22Rv1 (cell line): ENCODE measurements at regions not wholly inside any gene's neighbourhood (a gene's known extent, or its start where the extent isn't known, plus 50 kb on each side); places are given as distances from the start of the nearest gene placed in this dataset.

Experiments used
- ZFX ChIP-seq: fragments of 450-650 bp; IDR thresholded peaks from 2 replicates; pipeline ENCODE4 v1.6.1; 2017; ENCODE audit warnings: antibody characterized with exemption, borderline replicate concordance
- TF ChIP-seq, protein P1 (sequence below): fragments of 450-650 bp; IDR thresholded peaks from 2 replicates; pipeline ENCODE4 v1.5.1; 2017; ENCODE audit warnings: mild to moderate bottlenecking

DNA sequence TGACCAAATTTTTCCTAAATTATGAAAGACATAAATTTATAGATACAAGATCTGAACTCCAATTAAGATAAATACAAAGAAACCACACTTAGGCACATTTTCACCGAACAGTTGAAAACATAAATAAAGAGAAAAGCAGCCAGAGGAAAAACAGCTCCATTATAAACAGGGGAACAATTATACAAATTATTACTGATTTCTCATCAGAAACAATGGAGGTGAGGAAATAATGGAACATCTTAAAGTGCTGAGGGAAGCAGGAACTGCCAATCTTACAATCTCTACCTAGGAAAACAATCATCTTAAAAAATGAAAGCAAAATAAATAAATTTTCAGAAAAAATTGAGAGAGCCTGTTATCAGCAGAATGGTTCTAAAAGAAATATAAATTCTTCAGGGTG, 234.4 kb upstream of the PMFBP1 start:
- TF ChIP-seq, protein P1, sequence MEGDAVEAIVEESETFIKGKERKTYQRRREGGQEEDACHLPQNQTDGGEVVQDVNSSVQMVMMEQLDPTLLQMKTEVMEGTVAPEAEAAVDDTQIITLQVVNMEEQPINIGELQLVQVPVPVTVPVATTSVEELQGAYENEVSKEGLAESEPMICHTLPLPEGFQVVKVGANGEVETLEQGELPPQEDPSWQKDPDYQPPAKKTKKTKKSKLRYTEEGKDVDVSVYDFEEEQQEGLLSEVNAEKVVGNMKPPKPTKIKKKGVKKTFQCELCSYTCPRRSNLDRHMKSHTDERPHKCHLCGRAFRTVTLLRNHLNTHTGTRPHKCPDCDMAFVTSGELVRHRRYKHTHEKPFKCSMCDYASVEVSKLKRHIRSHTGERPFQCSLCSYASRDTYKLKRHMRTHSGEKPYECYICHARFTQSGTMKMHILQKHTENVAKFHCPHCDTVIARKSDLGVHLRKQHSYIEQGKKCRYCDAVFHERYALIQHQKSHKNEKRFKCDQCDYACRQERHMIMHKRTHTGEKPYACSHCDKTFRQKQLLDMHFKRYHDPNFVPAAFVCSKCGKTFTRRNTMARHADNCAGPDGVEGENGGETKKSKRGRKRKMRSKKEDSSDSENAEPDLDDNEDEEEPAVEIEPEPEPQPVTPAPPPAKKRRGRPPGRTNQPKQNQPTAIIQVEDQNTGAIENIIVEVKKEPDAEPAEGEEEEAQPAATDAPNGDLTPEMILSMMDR = no peak
- TF ChIP-seq ZFX = no peak
